HepG2 (cell line): ENCODE measurements at regions not wholly inside any gene's neighbourhood (a gene's known extent, or its start where the extent isn't known, plus 50 kb on each side); places are given as distances from the start of the nearest gene placed in this dataset.

ENCODE experiments used
- CTCF ChIP-seq: sonication (generic); formaldehyde crosslinking; IDR thresholded peaks from 2 replicates; pipeline ENCODE4 v1.5.0; 2020; ENCODE audit warnings: mild to moderate bottlenecking, missing genetic modification reagents, moderate library complexity
- FOXP1 ChIP-seq, 2 experiments: fragments of 450-650 bp in 1 of 2; IDR thresholded peaks; 2 replicates each; pipeline ENCODE4 v1.6.1; 2017 to 2018; ENCODE audit warnings: antibody characterized with exemption in 1 of 2
- GZF1 ChIP-seq: sonication (generic); formaldehyde crosslinking; IDR thresholded peaks from 2 replicates; pipeline ENCODE4 v1.5.1; 2020; ENCODE audit warnings: mild to moderate bottlenecking, missing genetic modification reagents
- POLR2A ChIP-seq, 2 experiments: IDR thresholded peaks; 2 replicates each; pipeline ENCODE4 v1.6.1; 2011; ENCODE audit warnings: low read depth in 2 of 2, low read length in 2 of 2, mild to moderate bottlenecking in 1 of 2, moderate library complexity in 1 of 2; ENCODE audit not compliant: insufficient read depth in 1 of 2
- POLR2AphosphoS5 ChIP-seq: IDR thresholded peaks from 2 replicates; pipeline ENCODE4 v1.6.1; 2012; ENCODE audit warnings: low read depth, low read length
- RAD21 ChIP-seq: fragments of 450-650 bp; formaldehyde crosslinking; IDR thresholded peaks from 2 replicates; pipeline ENCODE4 v1.5.0; 2020; ENCODE audit warnings: mild to moderate bottlenecking
- YY1 ChIP-seq: IDR thresholded peaks from 2 replicates; pipeline ENCODE4 v1.6.1; 2011; ENCODE audit warnings: low read length, low read depth, moderate library complexity, mild to moderate bottlenecking; ENCODE audit not compliant: insufficient read depth, insufficient replicate concordance
- ZNF530 ChIP-seq: sonication (generic); formaldehyde crosslinking; IDR thresholded peaks from 2 replicates; pipeline ENCODE4 v1.5.0; 2020; ENCODE audit warnings: low read depth, mild to moderate bottlenecking, missing genetic modification reagents

DNA sequence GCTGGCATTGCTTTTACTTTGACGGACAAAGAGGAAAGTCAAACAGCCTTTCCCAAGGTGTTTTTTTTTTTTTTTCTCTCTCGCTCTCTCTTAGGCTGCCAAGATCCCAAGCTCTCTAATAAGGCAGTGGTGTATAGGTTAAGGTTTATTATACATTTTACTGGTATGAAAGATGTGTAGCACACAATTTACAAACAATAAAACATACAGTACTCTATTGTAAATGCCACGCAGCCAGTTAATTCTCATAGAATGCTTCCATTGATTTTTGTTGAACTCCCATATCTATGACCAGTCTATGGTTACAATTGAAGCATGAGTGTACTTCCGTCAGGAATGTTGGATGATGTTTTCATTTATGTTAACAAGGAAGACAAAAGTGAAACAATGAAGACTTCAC is 106.4 kb upstream of the GSC start:
- TF ChIP-seq FOXP1 (IDR thresholded peaks at IDR 0.05), result no peak
- no peak for TF ChIP-seq FOXP1 (CRISPR knock-in tag; IDR thresholded peaks at IDR 0.05)
- no peak for TF ChIP-seq CTCF (CRISPR knock-in tag)
- TF ChIP-seq YY1, result no peak
- no peak for TF ChIP-seq ZNF530 (CRISPR knock-in tag)
- TF ChIP-seq RAD21 (CRISPR knock-in tag), result no peak
- no peak for TF ChIP-seq GZF1 (CRISPR knock-in tag)
- no peak for TF ChIP-seq POLR2AphosphoS5
- no peak for TF ChIP-seq POLR2A (IDR thresholded peaks at IDR 0.05; ENCODE audit: insufficient read depth in 1 of 2, low read depth in 2 of 2, low read length in 2 of 2)
